ENCODE measurements at regions not wholly inside any gene's neighbourhood (a gene's known extent, or its start where the extent isn't known, plus 50 kb on each side); places are given as distances from the start of the nearest gene placed in this dataset.

DNA sequence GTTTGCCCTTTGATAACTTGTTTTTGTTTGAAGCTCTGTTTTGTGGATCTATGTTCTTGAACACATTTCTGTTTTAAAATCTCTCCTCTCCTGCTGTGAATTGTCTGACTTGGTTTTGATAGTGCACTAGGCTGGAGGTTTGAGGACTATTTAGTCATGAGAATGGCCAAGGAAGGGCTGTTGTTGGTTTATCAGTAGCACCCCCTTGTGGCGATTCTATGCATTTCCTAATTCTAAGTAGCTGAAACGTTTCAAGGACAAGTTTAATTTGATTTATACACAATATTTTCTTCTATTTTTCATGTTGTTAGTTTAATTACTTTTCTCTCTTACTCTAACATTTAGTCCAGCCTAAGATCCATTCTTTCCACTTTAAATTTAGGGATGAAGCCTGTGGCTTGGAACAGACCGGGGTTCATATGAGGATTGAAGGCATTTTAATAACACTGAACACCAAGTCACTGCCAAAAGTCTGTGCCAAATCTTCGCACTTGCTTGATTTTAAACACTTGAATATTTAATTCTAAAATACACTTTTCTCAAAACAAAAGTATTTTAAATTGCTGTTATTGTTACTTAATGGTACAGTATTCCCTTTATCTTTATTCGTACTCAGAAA lies 166.0 kb downstream of the SOCS6 start:
- Histone ChIP-seq H2AFZ (ENCODE audit: low read length) (no peak overlapping the region), H4K20me1 (ENCODE audit: insufficient read depth, low read length) (no peaks in the 10 kb centered on the region), H3K27ac (ENCODE audit: low read length) (no peak overlapping the region), H3K27me3 (replicated peaks; ENCODE audit: insufficient read depth, low read length) (no peaks in the 10 kb centered on the region), H3K4me3 (ENCODE audit: low read length) (no peak overlapping the region), H3K79me2 (ENCODE audit: low read length) (no peaks in the 10 kb centered on the region), H3K9me2 (replicated peaks; ENCODE audit: insufficient read depth, low read length) (no peaks in the 10 kb centered on the region), H3K9ac (ENCODE audit: low read length) (no peak overlapping the region), H3F3A (ENCODE audit: insufficient read depth, low read length) (no peaks in the 10 kb centered on the region), H3K4me2 (ENCODE audit: low read depth, low read length) (no peak overlapping the region), H3K9me3 (replicated peaks; ENCODE audit: insufficient read depth, low read length) (no peaks in the 10 kb centered on the region), H3K4me1 (ENCODE audit: low read length) (no peaks in the 10 kb centered on the region), H3K36me3 (replicated peaks; ENCODE audit: insufficient read depth, low read length) (no peaks in the 10 kb centered on the region)
- peak; percentile 60 for DNase-seq
- TF ChIP-seq, protein P1, sequence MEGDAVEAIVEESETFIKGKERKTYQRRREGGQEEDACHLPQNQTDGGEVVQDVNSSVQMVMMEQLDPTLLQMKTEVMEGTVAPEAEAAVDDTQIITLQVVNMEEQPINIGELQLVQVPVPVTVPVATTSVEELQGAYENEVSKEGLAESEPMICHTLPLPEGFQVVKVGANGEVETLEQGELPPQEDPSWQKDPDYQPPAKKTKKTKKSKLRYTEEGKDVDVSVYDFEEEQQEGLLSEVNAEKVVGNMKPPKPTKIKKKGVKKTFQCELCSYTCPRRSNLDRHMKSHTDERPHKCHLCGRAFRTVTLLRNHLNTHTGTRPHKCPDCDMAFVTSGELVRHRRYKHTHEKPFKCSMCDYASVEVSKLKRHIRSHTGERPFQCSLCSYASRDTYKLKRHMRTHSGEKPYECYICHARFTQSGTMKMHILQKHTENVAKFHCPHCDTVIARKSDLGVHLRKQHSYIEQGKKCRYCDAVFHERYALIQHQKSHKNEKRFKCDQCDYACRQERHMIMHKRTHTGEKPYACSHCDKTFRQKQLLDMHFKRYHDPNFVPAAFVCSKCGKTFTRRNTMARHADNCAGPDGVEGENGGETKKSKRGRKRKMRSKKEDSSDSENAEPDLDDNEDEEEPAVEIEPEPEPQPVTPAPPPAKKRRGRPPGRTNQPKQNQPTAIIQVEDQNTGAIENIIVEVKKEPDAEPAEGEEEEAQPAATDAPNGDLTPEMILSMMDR (IDR thresholded peaks at IDR 0.05; ENCODE audit: low read length), result peak; percentile 82
- TF ChIP-seq EZH2phosphoT487 (IDR thresholded peaks at IDR 0.05; ENCODE audit: low read length), result no peak

DNA sequence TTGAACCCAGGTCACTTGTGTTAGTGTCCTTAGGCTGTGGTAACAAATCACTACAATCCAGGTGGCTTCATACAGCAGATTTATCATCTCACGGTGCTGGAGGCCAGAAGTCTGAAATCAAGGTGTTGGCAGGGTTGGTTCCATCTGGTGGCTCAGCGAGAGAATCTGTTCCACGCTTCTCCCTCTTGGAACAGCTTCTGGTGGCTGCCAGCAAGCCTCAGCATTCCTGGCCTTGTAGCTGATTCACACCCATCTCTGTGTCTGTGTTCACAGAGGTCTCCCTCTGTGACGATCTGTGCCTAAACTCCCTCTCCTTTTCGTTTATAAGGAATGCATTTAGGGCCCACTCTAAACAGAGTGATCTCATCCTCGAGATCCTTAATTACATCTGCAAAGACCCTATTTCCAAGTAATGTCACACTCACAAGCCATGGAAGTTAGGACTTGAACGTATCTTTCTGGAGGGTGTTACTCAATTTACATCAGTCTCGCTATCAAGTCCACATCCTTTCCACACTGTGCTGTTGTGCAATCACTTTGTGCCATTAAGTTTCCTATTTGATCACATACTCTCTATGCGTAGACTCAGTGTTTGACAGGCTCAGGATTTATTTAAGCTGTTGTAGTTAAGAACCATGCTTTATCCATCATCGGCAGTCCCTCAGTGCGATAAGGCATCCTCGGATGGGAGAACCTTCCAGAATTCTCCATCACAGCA lies 164.4 kb downstream of the SOCS6 start:
- no peak for DNase-seq
- H3K9me2 ChIP-seq (replicated peaks; ENCODE audit: insufficient read depth, low read length), result no peaks in the 10 kb centered on the region
- TF ChIP-seq, protein P1 (IDR thresholded peaks at IDR 0.05; ENCODE audit: low read length), result no peak
- no peak for TF ChIP-seq EZH2 (optimal IDR thresholded peaks at IDR 0.05; ENCODE audit: low read depth, low read length)
- TF ChIP-seq EZH2phosphoT487 (IDR thresholded peaks at IDR 0.05; ENCODE audit: low read length), result no peak
- H4K20me1 ChIP-seq (ENCODE audit: insufficient read depth, low read length), result no peaks in the 10 kb centered on the region
- H3K4me3 ChIP-seq (ENCODE audit: low read length), result no peak overlapping the region
- no peak overlapping the region for H3K27ac ChIP-seq (ENCODE audit: low read length)
- H2AFZ ChIP-seq (ENCODE audit: low read length), result no peak overlapping the region
- H3K9ac ChIP-seq (ENCODE audit: low read length), result no peak overlapping the region
- no peaks in the 10 kb centered on the region for H3K79me2 ChIP-seq (ENCODE audit: low read length)
- no peaks in the 10 kb centered on the region for H3F3A ChIP-seq (ENCODE audit: insufficient read depth, low read length)
- H3K27me3 ChIP-seq (replicated peaks; ENCODE audit: insufficient read depth, low read length), result no peaks in the 10 kb centered on the region
- no peaks in the 10 kb centered on the region for H3K9me3 ChIP-seq (replicated peaks; ENCODE audit: insufficient read depth, low read length)
- H3K36me3 ChIP-seq (replicated peaks; ENCODE audit: insufficient read depth, low read length), result no peaks in the 10 kb centered on the region
- no peaks in the 10 kb centered on the region for H3K4me1 ChIP-seq (ENCODE audit: low read length)
- no peak overlapping the region for H3K4me2 ChIP-seq (ENCODE audit: low read depth, low read length)

DNA sequence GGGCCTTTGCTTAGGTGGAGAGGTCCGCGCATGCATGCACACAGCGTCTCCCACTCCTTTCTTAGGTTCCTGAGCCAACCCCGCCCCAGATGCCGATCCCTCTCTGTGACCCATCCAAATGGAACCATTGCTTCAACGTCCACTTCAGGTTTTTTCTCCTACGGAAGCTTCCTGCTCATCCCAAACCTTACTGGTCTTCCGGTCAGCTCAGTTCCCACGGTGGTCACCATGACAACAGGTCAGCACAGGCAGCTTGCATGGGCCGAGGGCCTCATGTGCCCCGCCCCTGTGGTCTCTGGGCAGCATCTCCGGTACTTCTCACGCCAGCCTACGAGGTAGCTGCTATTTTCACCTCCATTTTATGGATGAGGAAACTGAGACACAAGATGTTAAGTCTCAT lies 163.7 kb downstream of the SOCS6 start:
- no peaks in the 10 kb centered on the region for H3F3A ChIP-seq (ENCODE audit: insufficient read depth, low read length)
- no peak overlapping the region for H3K4me2 ChIP-seq (ENCODE audit: low read depth, low read length)
- no peak overlapping the region for H3K4me3 ChIP-seq (ENCODE audit: low read length)
- no peaks in the 10 kb centered on the region for H3K79me2 ChIP-seq (ENCODE audit: low read length)
- H3K27me3 ChIP-seq (replicated peaks; ENCODE audit: insufficient read depth, low read length), result no peaks in the 10 kb centered on the region
- H3K9me2 ChIP-seq (replicated peaks; ENCODE audit: insufficient read depth, low read length), result no peaks in the 10 kb centered on the region
- no peaks in the 10 kb centered on the region for H3K9me3 ChIP-seq (replicated peaks; ENCODE audit: insufficient read depth, low read length)
- no peaks in the 10 kb centered on the region for H4K20me1 ChIP-seq (ENCODE audit: insufficient read depth, low read length)
- H2AFZ ChIP-seq (ENCODE audit: low read length), result no peak overlapping the region
- H3K36me3 ChIP-seq (replicated peaks; ENCODE audit: insufficient read depth, low read length), result no peaks in the 10 kb centered on the region
- H3K4me1 ChIP-seq (ENCODE audit: low read length), result no peaks in the 10 kb centered on the region
- no peak for DNase-seq
- TF ChIP-seq, protein P1 (IDR thresholded peaks at IDR 0.05; ENCODE audit: low read length), result no peak
- TF ChIP-seq EZH2phosphoT487 (IDR thresholded peaks at IDR 0.05; ENCODE audit: low read length) (no peak), EZH2 (optimal IDR thresholded peaks at IDR 0.05; ENCODE audit: low read depth, low read length) (no peak)
- no peak overlapping the region for H3K27ac ChIP-seq (ENCODE audit: low read length)
- no peak overlapping the region for H3K9ac ChIP-seq (ENCODE audit: low read length)
